GM12892 (cell line): ENCODE measurements at regions not wholly inside any gene's neighbourhood (a gene's known extent, or its start where the extent isn't known, plus 50 kb on each side); places are given as distances from the start of the nearest gene placed in this dataset.

Experiments
- POLR2A ChIP-seq: IDR thresholded peaks from 2 replicates; pipeline ENCODE4 v1.6.1; 2011; ENCODE audit warnings: low read depth, low read length, control low read depth
- POLR2AphosphoS5 ChIP-seq: IDR thresholded peaks from 2 replicates; pipeline ENCODE4 v1.6.1; 2011; ENCODE audit warnings: low read depth, low read length, control low read depth

DNA sequence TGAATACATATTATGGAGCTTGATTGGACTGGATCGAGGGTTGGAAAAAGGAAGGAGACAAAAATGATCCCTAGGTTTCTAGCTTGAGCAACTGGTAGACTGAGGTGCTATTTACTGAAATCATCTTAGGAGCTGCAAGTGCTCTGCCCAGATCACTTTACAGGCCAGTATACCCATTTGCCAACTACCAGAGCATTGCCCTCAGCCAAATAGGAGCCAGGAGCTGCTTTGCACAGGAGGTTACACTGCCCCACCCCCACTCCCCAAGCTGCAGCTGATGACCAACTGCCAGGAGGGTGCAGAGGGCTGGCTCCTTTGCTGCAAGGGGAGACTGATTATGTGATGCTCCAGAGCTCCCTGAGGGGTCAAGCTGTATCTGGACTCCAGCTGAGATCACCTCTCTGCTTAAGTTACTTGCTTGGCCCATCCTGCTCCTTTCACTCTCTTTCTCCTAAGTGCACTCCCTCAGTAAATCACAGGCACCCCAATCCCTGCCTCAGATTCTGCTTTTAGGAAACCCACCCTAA lies 275.4 kb downstream of the ZEB1 start:
- TF ChIP-seq POLR2AphosphoS5 (no peak), POLR2A (no peak)
